Panc1 (cell line): ENCODE measurements at regions not wholly inside any gene's neighbourhood (a gene's known extent, or its start where the extent isn't known, plus 50 kb on each side); places are given as distances from the start of the nearest gene placed in this dataset.

Experiments
- CTCF ChIP-seq: fragments of 450-650 bp; IDR thresholded peaks from 2 replicates; pipeline ENCODE4 v1.5.1; 2017; ENCODE audit warnings: mild to moderate bottlenecking
- POLR2AphosphoS5 ChIP-seq: IDR thresholded peaks from 2 replicates; pipeline ENCODE4 v1.6.1; 2012; ENCODE audit warnings: mild to moderate bottlenecking, low read depth, low read length, moderate library complexity

GRCh38 chr3:55352668-55353067 is 134.4 kb downstream of the WNT5A start:
- no peak for TF ChIP-seq CTCF
- TF ChIP-seq POLR2AphosphoS5 = no peak
